Neural progenitor cell (in vitro differentiated cells): ENCODE measurements at regions not wholly inside any gene's neighbourhood (a gene's known extent, or its start where the extent isn't known, plus 50 kb on each side); places are given as distances from the start of the nearest gene placed in this dataset.

Experiments used
- DNase-seq: peaks from one replicate; pipeline ENCODE4 v3.0.0-alpha.2; 2016; ENCODE audit warnings: low spot score
- H2AFZ ChIP-seq: fragments of 200-600 bp; sonication (generic); replicated peaks from 2 replicates; pipeline ENCODE4 v1.6.1; 2016; ENCODE audit warnings: antibody characterized with exemption
- H3F3A ChIP-seq: fragments of 200-600 bp; sonication (generic); 2 replicates; pipeline ENCODE4 v1.6.1; 2016; ENCODE audit warnings: antibody characterized with exemption, low read depth
- H3K27ac ChIP-seq: fragments of 200-600 bp; sonication (generic); 2 replicates; pipeline ENCODE4 v1.5.1; 2016; ENCODE audit warnings: mild to moderate bottlenecking
- H3K27me3 ChIP-seq: fragments of 200-600 bp; sonication (generic); 2 replicates; pipeline ENCODE4 v1.6.1; 2016; ENCODE audit warnings: mild to moderate bottlenecking, moderate library complexity
- H3K36me3 ChIP-seq: fragments of 200-600 bp; sonication (generic); 2 replicates; pipeline ENCODE4 v1.5.1; 2016
- H3K4me1 ChIP-seq: fragments of 200-600 bp; sonication (generic); 2 replicates; pipeline ENCODE4 v1.6.1; 2016; ENCODE audit warnings: mixed run types
- H3K4me2 ChIP-seq: fragments of 200-600 bp; sonication (generic); 2 replicates; pipeline ENCODE4 v1.6.1; 2016
- H3K4me3 ChIP-seq: fragments of 200-600 bp; sonication (generic); 2 replicates; pipeline ENCODE4 v1.5.1; 2016
- H3K79me2 ChIP-seq: fragments of 200-600 bp; sonication (generic); 2 replicates; pipeline ENCODE4 v1.6.1; 2016; ENCODE audit warnings: low read depth
- H3K9ac ChIP-seq: fragments of 200-600 bp; sonication (generic); 2 replicates; pipeline ENCODE4 v1.6.1; 2016
- H3K9me3 ChIP-seq: fragments of 200-600 bp; sonication (generic); 2 replicates; pipeline ENCODE4 v1.5.1; 2016; ENCODE audit warnings: low read depth
- H4K20me1 ChIP-seq: fragments of 200-600 bp; sonication (generic); 2 replicates; pipeline ENCODE4 v1.6.1; 2016; ENCODE audit warnings: low read depth
- H3K27ac Mint-ChIP-seq: 3 replicates; pipeline ENCODE4 v1.8.0; 2021; ENCODE audit warnings: mixed read lengths
- H3K27me3 Mint-ChIP-seq: 2 replicates; pipeline ENCODE4 v1.8.0; 2022; ENCODE audit warnings: low read depth, mild to moderate bottlenecking, inconsistent platforms, moderate library complexity, mixed read lengths; ENCODE audit not compliant: insufficient read depth
- H3K36me3 Mint-ChIP-seq: 3 replicates; pipeline ENCODE4 v1.8.0; 2021; ENCODE audit warnings: mixed read lengths
- H3K4me1 Mint-ChIP-seq: 3 replicates; pipeline ENCODE4 v1.8.0; 2021; ENCODE audit warnings: mixed read lengths
- H3K4me3 Mint-ChIP-seq: 3 replicates; pipeline ENCODE4 v1.8.0; 2021; ENCODE audit warnings: mild to moderate bottlenecking, moderate library complexity, mixed read lengths
- H3K9me3 Mint-ChIP-seq: 3 replicates; pipeline ENCODE4 v1.8.0; 2020; ENCODE audit warnings: mixed read lengths
- EZH2 ChIP-seq: fragments of 200-600 bp; sonication (generic); IDR thresholded peaks from 2 replicates; pipeline ENCODE4 v1.6.1; 2017; ENCODE audit warnings: antibody characterized with exemption, mild to moderate bottlenecking, moderate library complexity
- EZH2phosphoT487 ChIP-seq: fragments of 200-600 bp; sonication (generic); IDR thresholded peaks from 2 replicates; pipeline ENCODE4 v1.6.1; 2017; ENCODE audit warnings: antibody characterized with exemption
- TF ChIP-seq, protein P1 (sequence below): fragments of 200-600 bp; sonication (generic); IDR thresholded peaks from 2 replicates; pipeline ENCODE4 v1.5.1; 2017; ENCODE audit warnings: antibody characterized with exemption, mild to moderate bottlenecking

DNA sequence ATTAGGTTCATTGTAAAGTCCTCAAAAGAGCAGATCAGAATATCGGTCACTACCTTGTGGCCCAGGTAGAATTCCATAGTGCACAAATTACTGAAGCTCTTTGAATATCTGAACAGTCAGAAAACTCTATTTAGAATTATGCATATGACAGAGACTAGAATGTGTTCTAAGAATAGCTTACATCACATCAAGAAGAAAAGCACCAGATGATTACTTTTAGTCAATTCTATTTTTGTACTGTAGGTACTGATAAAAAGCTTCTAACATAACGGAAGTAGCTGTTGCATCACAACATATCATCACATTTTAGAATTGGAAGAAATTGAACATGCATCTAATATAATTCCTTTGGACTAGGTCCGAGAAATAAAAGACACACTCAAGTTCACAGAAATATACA is 946.6 kb upstream of the ARRDC3 start:
- no peaks in the 10 kb centered on the region for H3F3A ChIP-seq
- H3K4me1 Mint-ChIP-seq, result peaks cover 4% of the 10 kb centered on the region
- no peak overlapping the region for H3K9ac ChIP-seq
- no peak overlapping the region for H2AFZ ChIP-seq
- H3K9me3 ChIP-seq, result no peaks in the 10 kb centered on the region
- no peak overlapping the region for H3K4me3 ChIP-seq
- no peaks in the 10 kb centered on the region for H3K27me3 Mint-ChIP-seq
- H3K79me2 ChIP-seq, result no peaks in the 10 kb centered on the region
- H3K9me3 Mint-ChIP-seq, result no peaks in the 10 kb centered on the region
- DNase-seq, result no peak
- H3K4me2 ChIP-seq, result no peak overlapping the region
- no peak for TF ChIP-seq EZH2phosphoT487
- TF ChIP-seq EZH2, result no peak
- TF ChIP-seq, protein P1, sequence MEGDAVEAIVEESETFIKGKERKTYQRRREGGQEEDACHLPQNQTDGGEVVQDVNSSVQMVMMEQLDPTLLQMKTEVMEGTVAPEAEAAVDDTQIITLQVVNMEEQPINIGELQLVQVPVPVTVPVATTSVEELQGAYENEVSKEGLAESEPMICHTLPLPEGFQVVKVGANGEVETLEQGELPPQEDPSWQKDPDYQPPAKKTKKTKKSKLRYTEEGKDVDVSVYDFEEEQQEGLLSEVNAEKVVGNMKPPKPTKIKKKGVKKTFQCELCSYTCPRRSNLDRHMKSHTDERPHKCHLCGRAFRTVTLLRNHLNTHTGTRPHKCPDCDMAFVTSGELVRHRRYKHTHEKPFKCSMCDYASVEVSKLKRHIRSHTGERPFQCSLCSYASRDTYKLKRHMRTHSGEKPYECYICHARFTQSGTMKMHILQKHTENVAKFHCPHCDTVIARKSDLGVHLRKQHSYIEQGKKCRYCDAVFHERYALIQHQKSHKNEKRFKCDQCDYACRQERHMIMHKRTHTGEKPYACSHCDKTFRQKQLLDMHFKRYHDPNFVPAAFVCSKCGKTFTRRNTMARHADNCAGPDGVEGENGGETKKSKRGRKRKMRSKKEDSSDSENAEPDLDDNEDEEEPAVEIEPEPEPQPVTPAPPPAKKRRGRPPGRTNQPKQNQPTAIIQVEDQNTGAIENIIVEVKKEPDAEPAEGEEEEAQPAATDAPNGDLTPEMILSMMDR, result no peak
- H3K27me3 ChIP-seq, result no peaks in the 10 kb centered on the region
- H3K36me3 Mint-ChIP-seq, result no peaks in the 10 kb centered on the region
- H4K20me1 ChIP-seq, result no peaks in the 10 kb centered on the region
- no peak overlapping the region for H3K27ac ChIP-seq
- H3K36me3 ChIP-seq, result no peaks in the 10 kb centered on the region
- H3K4me1 ChIP-seq, result no peaks in the 10 kb centered on the region
- no peak overlapping the region for H3K4me3 Mint-ChIP-seq
- no peak overlapping the region for H3K27ac Mint-ChIP-seq

- H3K4me1 Mint-ChIP-seq, result peaks cover 4% of the 10 kb centered on the region
- no peaks in the 10 kb centered on the region for H3K36me3 Mint-ChIP-seq
- H3K27ac ChIP-seq, result no peak overlapping the region
- no peak overlapping the region for H3K4me2 ChIP-seq
- no peaks in the 10 kb centered on the region for H3F3A ChIP-seq
- no peaks in the 10 kb centered on the region for H3K36me3 ChIP-seq
- H2AFZ ChIP-seq, result no peak overlapping the region
- no peak overlapping the region for H3K4me3 Mint-ChIP-seq
- H3K27me3 Mint-ChIP-seq, result no peaks in the 10 kb centered on the region
- peak overlapping the region; percentile 50 for H3K27ac Mint-ChIP-seq
- no peaks in the 10 kb centered on the region for H4K20me1 ChIP-seq
- DNase-seq, result no peak
- no peaks in the 10 kb centered on the region for H3K27me3 ChIP-seq
- H3K4me1 ChIP-seq, result no peaks in the 10 kb centered on the region
- no peaks in the 10 kb centered on the region for H3K9me3 Mint-ChIP-seq
- no peak overlapping the region for H3K9ac ChIP-seq
- H3K9me3 ChIP-seq, result no peaks in the 10 kb centered on the region
- no peak for TF ChIP-seq EZH2phosphoT487
- no peak overlapping the region for H3K4me3 ChIP-seq
- H3K79me2 ChIP-seq, result no peaks in the 10 kb centered on the region
Observed at GRCh38 chr5:92328584-92329259, 945.6 kb upstream of the ARRDC3 start.

DNA sequence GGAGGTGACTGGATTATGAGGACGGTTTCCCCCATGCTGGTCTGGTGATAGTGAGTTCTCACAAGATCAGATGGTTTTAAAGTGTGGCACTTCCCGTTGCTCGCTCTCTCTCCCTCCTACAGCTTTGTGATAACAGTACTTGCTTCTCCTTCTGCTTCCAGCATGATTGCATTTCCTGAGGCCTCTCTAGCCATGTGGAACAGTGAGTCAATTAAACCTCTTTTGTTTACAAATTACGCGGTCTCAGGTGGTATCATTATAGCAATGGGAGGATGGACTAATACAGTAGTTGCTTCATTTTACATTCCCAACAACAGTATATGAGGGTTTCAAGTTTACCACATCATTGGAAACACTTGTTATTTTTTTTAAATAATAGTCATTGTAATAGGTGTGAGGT is 937.3 kb upstream of the ARRDC3 start:
- no peaks in the 10 kb centered on the region for H3K9me3 ChIP-seq
- H2AFZ ChIP-seq, result no peak overlapping the region
- H3K4me3 ChIP-seq, result no peak overlapping the region
- Mint-ChIP-seq H3K36me3 (peaks cover 9% of the 10 kb centered on the region), H3K9me3 (peaks cover 21% of the 10 kb centered on the region), H3K4me1 (no peaks in the 10 kb centered on the region), H3K27ac (no peak overlapping the region), H3K27me3 (no peaks in the 10 kb centered on the region), H3K4me3 (no peak overlapping the region)
- no peaks in the 10 kb centered on the region for H3K36me3 ChIP-seq
- H3K27me3 ChIP-seq, result no peaks in the 10 kb centered on the region
- no peak overlapping the region for H3K4me2 ChIP-seq
- no peaks in the 10 kb centered on the region for H4K20me1 ChIP-seq
- H3K9ac ChIP-seq, result no peak overlapping the region
- no peaks in the 10 kb centered on the region for H3F3A ChIP-seq
- no peak for DNase-seq
- no peaks in the 10 kb centered on the region for H3K4me1 ChIP-seq
- TF ChIP-seq EZH2phosphoT487 (no peak), EZH2 (no peak)
- TF ChIP-seq, protein P1, result no peak
- no peaks in the 10 kb centered on the region for H3K79me2 ChIP-seq
- no peak overlapping the region for H3K27ac ChIP-seq

DNA sequence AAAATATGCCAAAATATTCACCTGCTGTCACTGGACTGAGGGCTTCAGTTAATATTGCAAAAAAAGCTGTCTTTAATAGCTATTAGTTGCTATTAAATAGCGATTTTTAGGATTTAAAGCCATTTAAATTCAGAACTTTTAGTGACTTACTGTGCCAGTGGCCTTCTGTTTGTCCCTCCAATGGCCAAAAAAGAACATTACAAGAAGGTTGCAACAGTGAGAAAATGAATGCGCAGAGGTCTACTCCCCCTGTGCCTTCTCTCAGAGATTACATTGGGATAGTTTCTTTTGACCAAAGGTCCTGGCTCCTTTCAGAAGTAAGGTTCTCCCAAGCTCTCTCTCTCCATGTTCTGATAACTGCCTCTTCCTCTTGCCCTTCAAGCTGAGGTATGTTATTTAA is 930.3 kb upstream of the ARRDC3 start:
- Histone ChIP-seq H3K4me3 (no peak overlapping the region), H3K36me3 (no peaks in the 10 kb centered on the region), H3K4me2 (no peak overlapping the region), H3K9ac (no peak overlapping the region), H2AFZ (no peak overlapping the region), H3K9me3 (no peaks in the 10 kb centered on the region), H3K79me2 (no peaks in the 10 kb centered on the region), H4K20me1 (no peaks in the 10 kb centered on the region), H3F3A (no peaks in the 10 kb centered on the region), H3K27me3 (no peaks in the 10 kb centered on the region), H3K27ac (no peak overlapping the region), H3K4me1 (no peaks in the 10 kb centered on the region)
- TF ChIP-seq, protein P1, result peak; percentile 28
- no peak for TF ChIP-seq EZH2
- H3K9me3 Mint-ChIP-seq, result peaks cover 2% of the 10 kb centered on the region
- no peak overlapping the region for H3K27ac Mint-ChIP-seq
- H3K4me3 Mint-ChIP-seq, result no peak overlapping the region
- no peaks in the 10 kb centered on the region for H3K27me3 Mint-ChIP-seq
- peaks cover 18% of the 10 kb centered on the region for H3K4me1 Mint-ChIP-seq
- no peaks in the 10 kb centered on the region for H3K36me3 Mint-ChIP-seq
- DNase-seq, result no peak
